Brain microvascular endothelial cell (primary cell): ENCODE measurements at regions not wholly inside any gene's neighbourhood (a gene's known extent, or its start where the extent isn't known, plus 50 kb on each side); places are given as distances from the start of the nearest gene placed in this dataset.

Experiments
- DNase-seq: peaks from one replicate; pipeline ENCODE4 v3.0.0-alpha.2; 2020
- H3K27ac ChIP-seq: fragments of 250-450 bp; sonication (Bioruptor Pico); 2 replicates; pipeline ENCODE4 v1.5.1; 2020; ENCODE audit warnings: mild to moderate bottlenecking, moderate library complexity
- H3K27me3 ChIP-seq: fragments of 250-450 bp; sonication (Bioruptor Pico); replicated peaks from 2 replicates; pipeline ENCODE4 v1.5.1; 2020; ENCODE audit warnings: mild to moderate bottlenecking
- H3K36me3 ChIP-seq: fragments of 250-450 bp; sonication (Bioruptor Pico); replicated peaks from 2 replicates; pipeline ENCODE4 v1.5.1; 2020; ENCODE audit warnings: mild to moderate bottlenecking
- H3K4me3 ChIP-seq: 2 replicates; pipeline ENCODE4 v1.5.1; 2011; ENCODE audit warnings: low read depth, mild to moderate bottlenecking, control low read depth, low read length, moderate library complexity
- CTCF ChIP-seq: IDR thresholded peaks from 2 replicates; pipeline ENCODE4 v1.5.1; 2011; ENCODE audit warnings: low read depth, mild to moderate bottlenecking, moderate library complexity, low read length, control low read depth, inconsistent platforms; ENCODE audit errors: missing control alignments
- in situ Hi-C: cut with HindIII; loops from 2 replicates; pipeline ENCODE4 v1.10.0; 2017; ENCODE audit warnings: low sequenced_read_pairs, low pct_ligation_motif_present

GRCh38 chr17:33352526-33352925 is 59.4 kb upstream of the ASIC2 start:
- TF ChIP-seq CTCF, result no peak
- no peak for DNase-seq
- in situ Hi-C loops, result no loop called here
- no peak overlapping the region for H3K27ac ChIP-seq
- H3K27me3 ChIP-seq, result no peaks in the 10 kb centered on the region
- no peaks in the 10 kb centered on the region for H3K36me3 ChIP-seq
- H3K4me3 ChIP-seq, result no peak overlapping the region

- TF ChIP-seq CTCF, result no peak
- no peak for DNase-seq
- no peaks in the 10 kb centered on the region for H3K36me3 ChIP-seq
- no peak overlapping the region for H3K27ac ChIP-seq
- H3K27me3 ChIP-seq, result no peaks in the 10 kb centered on the region
- no peak overlapping the region for H3K4me3 ChIP-seq
- in situ Hi-C loops, result no loop called here
These were observed 63.2 kb upstream of the ASIC2 start for GRCh38 chr17:33356266-33356665.

- Histone ChIP-seq H3K27me3 (no peaks in the 10 kb centered on the region), H3K36me3 (no peaks in the 10 kb centered on the region), H3K27ac (no peak overlapping the region), H3K4me3 (no peak overlapping the region)
- no peak for DNase-seq
- no peak for TF ChIP-seq CTCF
- in situ Hi-C loops, result no loop called here
These were observed 70.4 kb upstream of the ASIC2 start for GRCh38 chr17:33363475-33363874.

GRCh38 chr17:33366960-33367359 is 73.9 kb upstream of the ASIC2 start:
- in situ Hi-C loops, result no loop called here

GRCh38 chr17:33369149-33369548 is 76.1 kb upstream of the ASIC2 start:
- in situ Hi-C loops, result no loop called here
- TF ChIP-seq CTCF, result no peak

More at GRCh38 chr17:33366960-33367359, 73.9 kb upstream of the ASIC2 start:
- Histone ChIP-seq H3K36me3 (no peaks in the 10 kb centered on the region), H3K27me3 (no peaks in the 10 kb centered on the region), H3K27ac (no peak overlapping the region), H3K4me3 (no peak overlapping the region)
- no peak for TF ChIP-seq CTCF
- no peak for DNase-seq

GRCh38 chr17:33369876-33370275 is 76.8 kb upstream of the ASIC2 start:
- no peak for TF ChIP-seq CTCF
- Histone ChIP-seq H3K27ac (no peak overlapping the region), H3K36me3 (no peaks in the 10 kb centered on the region), H3K27me3 (no peaks in the 10 kb centered on the region), H3K4me3 (no peak overlapping the region)
- in situ Hi-C loops, result no loop called here
- DNase-seq, result no peak

More at GRCh38 chr17:33369149-33369548, 76.1 kb upstream of the ASIC2 start:
- no peak for DNase-seq
- Histone ChIP-seq H3K4me3 (no peak overlapping the region), H3K27ac (no peak overlapping the region), H3K36me3 (no peaks in the 10 kb centered on the region), H3K27me3 (no peaks in the 10 kb centered on the region)
